Psoas muscle (tissue), 7 donors: ENCODE measurements at regions not wholly inside any gene's neighbourhood (a gene's known extent, or its start where the extent isn't known, plus 50 kb on each side); places are given as distances from the start of the nearest gene placed in this dataset.

Experiments
- ATAC-seq, 4 donors: fragments of 200-7000 bp; cut with Tn5 transposase; one replicate each; pipeline ENCODE4 v1.9.1; 2020; ENCODE audit warnings: moderate library complexity in 3 of 4, mild to moderate bottlenecking in 2 of 4
- DNase-seq, 2 donors: peaks; one replicate each; pipeline ENCODE4 v3.0.0-alpha.2; 2020
- H3K27ac ChIP-seq: fragments of 200-600 bp; one replicate; pipeline ENCODE4 v1.8.0; 2022
- H3K27me3 ChIP-seq, 3 donors: fragments of 200-600 bp in 1 of 3; one replicate each; pipeline versions ENCODE4 v1.6.1 to v1.8.0; 2013 to 2022; ENCODE audit warnings: low read length in 2 of 3, mild to moderate bottlenecking in 2 of 3, moderate library complexity in 1 of 3; ENCODE audit not compliant: insufficient read depth in 3 of 3
- H3K36me3 ChIP-seq, 2 donors: fragments of 200-600 bp in 1 of 2; one replicate each; pipeline versions ENCODE4 v1.6.1 to v1.8.0; 2013 to 2022; ENCODE audit warnings: low read depth in 1 of 2, mild to moderate bottlenecking in 1 of 2, moderate library complexity in 1 of 2; ENCODE audit not compliant: insufficient read depth in 1 of 2
- H3K4me1 ChIP-seq: fragments of 200-600 bp; one replicate; pipeline ENCODE4 v1.8.0; 2022
- H3K4me3 ChIP-seq: fragments of 200-600 bp; one replicate; pipeline ENCODE4 v1.8.0; 2022; ENCODE audit warnings: mild to moderate bottlenecking
- H3K9me3 ChIP-seq: fragments of 200-600 bp; one replicate; pipeline ENCODE4 v1.8.0; 2022
- WGBS, 3 donors: extraction: QIAGEN DNeasy Blood & Tissue Kit; methylation state at CpG; one replicate each; pipeline versions ENCODE4 v1.1.6 to v1.1.7; 2013; 5-methylcytosine and 5-hydroxymethylcytosine counted together
- intact Hi-C, 2 donors: fragments of 100-400 bp; cut with DNase I; formaldehyde crosslinking; loops; one replicate each; pipeline versions ENCODE4 v1.11.0 to v1.14.2; 2022
- TF ChIP-seq, protein P1 (sequence below): fragments of 200-600 bp; IDR thresholded peaks from one replicate; pipeline ENCODE4 v1.8.0; 2022; ENCODE audit warnings: antibody characterized with exemption
- donor health status: healthy with polysubstance abuse.
- donor health status: DM: no; HTN: no; CAD: no; lungs with moderate emphysema.
- donor health status: Bipolar disorder and iron deficiency.
- donor health status: healthy.
- donor health status: DM: yes; HTN: yes; CAD: no.
- donor health status: DM: no; HTN: no; CAD: no.
- donor health status: DM: yes; HTN: yes; CAD: no.

DNA sequence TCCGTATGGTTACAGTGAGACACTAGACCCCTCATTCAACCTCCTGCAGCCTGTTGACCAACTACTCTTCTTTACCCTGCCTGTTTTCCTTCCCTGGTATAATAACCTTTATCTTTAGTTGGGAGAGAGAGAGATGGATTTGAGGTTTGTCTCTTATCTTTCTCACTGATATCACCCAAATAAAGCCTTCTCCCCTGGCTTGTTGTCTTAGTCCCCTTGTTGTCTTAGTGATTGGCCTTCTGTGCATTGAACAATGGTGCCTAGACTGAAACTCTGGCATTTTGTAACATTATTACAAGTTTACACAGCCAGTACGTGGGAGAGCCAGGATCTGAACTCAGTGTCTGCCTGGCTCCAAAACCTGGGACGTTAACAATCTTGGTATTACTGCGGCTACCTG lies 560.8 kb downstream of the HS3ST4 start:
- Histone ChIP-seq H3K27ac (no peak overlapping the region), H3K27me3 (peaks cover 0 to 4% (median 0%) of the 10 kb centered on the region in 3 donors), H3K9me3 (no peaks in the 10 kb centered on the region), H3K36me3 (no peaks in the 10 kb centered on the region), H3K4me3 (no peak overlapping the region), H3K4me1 (no peaks in the 10 kb centered on the region)
- 70 to 96% (median 85%) methylated on average over 4 of the region's 4 CpGs for WGBS, 3 donors
- ATAC-seq, result no peak
- DNase-seq, result no peak
- TF ChIP-seq, protein P1, sequence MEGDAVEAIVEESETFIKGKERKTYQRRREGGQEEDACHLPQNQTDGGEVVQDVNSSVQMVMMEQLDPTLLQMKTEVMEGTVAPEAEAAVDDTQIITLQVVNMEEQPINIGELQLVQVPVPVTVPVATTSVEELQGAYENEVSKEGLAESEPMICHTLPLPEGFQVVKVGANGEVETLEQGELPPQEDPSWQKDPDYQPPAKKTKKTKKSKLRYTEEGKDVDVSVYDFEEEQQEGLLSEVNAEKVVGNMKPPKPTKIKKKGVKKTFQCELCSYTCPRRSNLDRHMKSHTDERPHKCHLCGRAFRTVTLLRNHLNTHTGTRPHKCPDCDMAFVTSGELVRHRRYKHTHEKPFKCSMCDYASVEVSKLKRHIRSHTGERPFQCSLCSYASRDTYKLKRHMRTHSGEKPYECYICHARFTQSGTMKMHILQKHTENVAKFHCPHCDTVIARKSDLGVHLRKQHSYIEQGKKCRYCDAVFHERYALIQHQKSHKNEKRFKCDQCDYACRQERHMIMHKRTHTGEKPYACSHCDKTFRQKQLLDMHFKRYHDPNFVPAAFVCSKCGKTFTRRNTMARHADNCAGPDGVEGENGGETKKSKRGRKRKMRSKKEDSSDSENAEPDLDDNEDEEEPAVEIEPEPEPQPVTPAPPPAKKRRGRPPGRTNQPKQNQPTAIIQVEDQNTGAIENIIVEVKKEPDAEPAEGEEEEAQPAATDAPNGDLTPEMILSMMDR, result no peak
- intact Hi-C loops, result no loop called here

DNA sequence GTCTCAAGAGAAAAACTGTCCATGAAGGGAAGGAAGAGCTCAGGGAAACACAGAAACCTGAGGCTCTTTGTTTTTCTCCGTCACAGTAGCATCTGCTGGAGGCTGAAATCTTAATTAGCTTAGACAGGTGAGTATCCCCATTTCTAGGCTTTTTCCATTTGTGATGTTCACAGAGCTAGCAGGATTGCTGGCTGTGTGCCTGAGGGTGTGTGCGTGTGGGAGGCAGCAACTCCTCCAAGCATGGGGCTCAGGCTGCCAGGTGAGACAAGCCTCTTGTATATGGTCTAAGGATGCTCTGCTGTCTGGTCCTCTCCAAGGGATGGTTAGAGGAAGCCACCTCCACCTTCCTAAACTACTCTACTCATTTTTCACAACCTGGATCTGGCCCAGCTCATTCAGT lies 569.9 kb downstream of the HS3ST4 start:
- H3K27ac ChIP-seq, result no peak overlapping the region
- WGBS, 3 donors, result 76 to 86% (median 78%) methylated on average over 2 of the region's 2 CpGs
- TF ChIP-seq, protein P1, result no peak
- intact Hi-C loops, result no loop called here
- no peaks in the 10 kb centered on the region for H3K4me1 ChIP-seq
- no peak overlapping the region for H3K4me3 ChIP-seq
- no peaks in the 10 kb centered on the region for H3K9me3 ChIP-seq
- ATAC-seq (no peak), DNase-seq (no peak)
- no peaks in the 10 kb centered on the region for H3K27me3 ChIP-seq
- no peaks in the 10 kb centered on the region for H3K36me3 ChIP-seq

DNA sequence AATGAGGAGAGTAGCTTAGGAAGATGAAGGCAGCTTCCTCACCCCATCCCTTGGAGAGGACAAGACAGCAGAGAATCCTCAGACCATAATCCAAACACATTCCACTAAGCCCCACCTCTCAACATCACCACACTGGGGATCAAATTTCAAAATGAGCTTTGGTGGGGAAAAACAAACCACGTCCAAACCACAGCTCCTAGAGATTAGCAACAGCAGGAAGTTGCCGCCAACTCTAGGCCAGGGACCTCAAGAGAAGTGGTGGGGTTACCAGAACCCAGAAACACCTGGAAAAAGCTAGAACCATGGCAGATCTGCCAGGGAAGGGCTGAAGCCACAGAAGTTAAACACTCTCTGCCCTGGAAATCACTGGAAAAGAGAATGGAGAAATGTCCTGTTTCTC lies 571.6 kb downstream of the HS3ST4 start:
- H3K27ac ChIP-seq, result no peak overlapping the region
- TF ChIP-seq, protein P1, result no peak
- no peaks in the 10 kb centered on the region for H3K9me3 ChIP-seq
- H3K4me1 ChIP-seq, result no peaks in the 10 kb centered on the region
- DNase-seq (no peak), ATAC-seq (no peak)
- H3K36me3 ChIP-seq, result no peaks in the 10 kb centered on the region
- intact Hi-C loops, result no loop called here
- no peaks in the 10 kb centered on the region for H3K27me3 ChIP-seq
- 38 to 45% (median 39%) methylated on average over 2 of the region's 2 CpGs for WGBS, 3 donors
- H3K4me3 ChIP-seq, result no peak overlapping the region

DNA sequence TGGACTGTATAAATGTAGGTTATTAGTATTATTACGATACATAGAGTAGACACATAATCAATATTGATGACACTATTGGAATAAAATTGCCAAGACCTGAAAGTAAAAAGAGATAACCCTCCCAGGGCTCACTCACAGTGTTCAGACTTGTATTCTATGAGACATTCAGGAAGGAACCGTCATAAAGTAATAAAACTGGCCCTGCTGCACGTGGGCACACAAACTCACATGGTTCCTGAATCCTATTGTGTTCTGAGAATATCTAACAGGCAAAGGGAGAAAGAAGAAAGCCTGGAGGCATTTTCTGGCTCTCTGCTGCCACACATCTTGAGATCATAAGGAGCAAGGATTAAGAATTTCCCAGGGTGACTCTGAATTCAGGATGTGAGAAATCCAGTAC lies 575.9 kb downstream of the HS3ST4 start:
- intact Hi-C loops, result no loop called here
- 51 to 60% (median 54%) methylated on average over 3 of the region's 3 CpGs for WGBS, 3 donors
- Histone ChIP-seq H3K27me3 (no peaks in the 10 kb centered on the region), H3K27ac (no peak overlapping the region), H3K36me3 (no peaks in the 10 kb centered on the region), H3K4me1 (no peaks in the 10 kb centered on the region), H3K4me3 (no peak overlapping the region), H3K9me3 (no peaks in the 10 kb centered on the region)
- ATAC-seq (no peak), DNase-seq (no peak)
- TF ChIP-seq, protein P1, result no peak

DNA sequence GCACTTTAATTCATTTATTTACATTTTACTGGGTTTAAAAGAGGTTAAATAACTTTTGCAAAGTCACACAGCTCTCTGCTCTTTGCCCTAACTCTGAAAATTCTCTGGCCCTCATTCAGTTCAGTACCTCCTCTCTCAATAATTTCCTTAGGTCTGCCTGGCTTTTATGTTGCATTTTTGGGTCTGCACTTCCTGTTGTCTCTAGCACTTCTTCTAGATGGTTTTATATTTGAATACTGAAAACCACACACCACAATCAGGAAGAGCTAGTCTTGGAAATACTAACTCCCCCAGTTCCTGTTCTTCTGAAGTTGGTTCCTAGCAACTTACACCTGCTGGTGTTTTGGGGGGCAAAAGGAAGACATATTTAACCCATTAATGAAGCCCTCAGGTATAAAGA lies 577.9 kb downstream of the HS3ST4 start:
- DNase-seq (no peak), ATAC-seq (no peak)
- Histone ChIP-seq H3K36me3 (no peaks in the 10 kb centered on the region), H3K4me1 (no peaks in the 10 kb centered on the region), H3K27ac (no peak overlapping the region), H3K27me3 (no peaks in the 10 kb centered on the region), H3K9me3 (no peaks in the 10 kb centered on the region), H3K4me3 (no peak overlapping the region)
- intact Hi-C loops, result no loop called here
- TF ChIP-seq, protein P1, result no peak
